Upper lobe of left lung (tissue), 4 donors: ENCODE measurements at regions not wholly inside any gene's neighbourhood (a gene's known extent, or its start where the extent isn't known, plus 50 kb on each side); places are given as distances from the start of the nearest gene placed in this dataset.

Experiments used
- CTCF ChIP-seq, 6 experiments: fragments of 450-650 bp in 4 of 6; fragments of 200-600 bp in 2 of 6; sonication (generic) in 2 of 6; IDR thresholded peaks; one replicate each; pipeline ENCODE4 v1.5.1; 2016 to 2019; ENCODE audit warnings: antibody characterized with exemption in 6 of 6
- POLR2A ChIP-seq, 4 donors: fragments of 450-650 bp; IDR thresholded peaks; one replicate each; pipeline ENCODE4 v1.5.1; 2016 to 2017; ENCODE audit warnings: antibody characterized with exemption in 4 of 4, mild to moderate bottlenecking in 2 of 4
- POLR2AphosphoS5 ChIP-seq, 2 donors: sonication (generic); formaldehyde crosslinking; IDR thresholded peaks; one replicate each; pipeline ENCODE4 v1.5.1; 2017; ENCODE audit warnings: antibody characterized with exemption in 2 of 2

GRCh38 chr11:97738751-97739150, 1282.0 kb upstream of the CNTN5 start:
- TF ChIP-seq POLR2A (IDR thresholded peaks at IDR 0.05) (no peak), CTCF (IDR thresholded peaks at IDR 0.05) (no peak), POLR2AphosphoS5 (IDR thresholded peaks at IDR 0.05) (no peak)
